Parathyroid adenoma (tissue), 2 donors: ENCODE measurements at regions not wholly inside any gene's neighbourhood (a gene's known extent, or its start where the extent isn't known, plus 50 kb on each side); places are given as distances from the start of the nearest gene placed in this dataset.

Source experiments
- H2AFZ ChIP-seq: fragments of 300-600 bp; sonication (generic); one replicate; pipeline ENCODE4 v1.7.0; 2017; ENCODE audit warnings: antibody characterized with exemption, mild to moderate bottlenecking
- H3K27ac ChIP-seq: fragments of 300-600 bp; sonication (generic); one replicate; pipeline ENCODE4 v1.7.0; 2017
- H3K27me3 ChIP-seq: fragments of 300-600 bp; sonication (generic); one replicate; pipeline ENCODE4 v1.7.0; 2017; ENCODE audit warnings: low read length; ENCODE audit not compliant: control insufficient read depth, insufficient read depth
- H3K36me3 ChIP-seq: fragments of 300-600 bp; sonication (generic); one replicate; pipeline ENCODE4 v1.7.0; 2017; ENCODE audit warnings: low read length; ENCODE audit not compliant: control insufficient read depth, insufficient read depth
- H3K4me1 ChIP-seq: fragments of 300-600 bp; sonication (generic); one replicate; pipeline ENCODE4 v1.7.0; 2017; ENCODE audit warnings: control low read depth
- H3K4me2 ChIP-seq: fragments of 300-600 bp; sonication (generic); one replicate; pipeline ENCODE4 v1.7.0; 2017; ENCODE audit warnings: low read length
- H3K4me3 ChIP-seq: fragments of 300-600 bp; sonication (generic); one replicate; pipeline ENCODE4 v1.7.0; 2017; ENCODE audit warnings: low read depth, low read length
- H3K79me2 ChIP-seq: fragments of 300-600 bp; sonication (generic); one replicate; pipeline ENCODE4 v1.7.0; 2017; ENCODE audit warnings: control low read depth
- H3K9ac ChIP-seq: fragments of 300-600 bp; sonication (generic); one replicate; pipeline ENCODE4 v1.7.0; 2017; ENCODE audit warnings: mild to moderate bottlenecking
- H3K9me3 ChIP-seq: fragments of 300-600 bp; sonication (generic); one replicate; pipeline ENCODE4 v1.7.0; 2017; ENCODE audit warnings: low read length; ENCODE audit not compliant: control insufficient read depth
- TF ChIP-seq, protein P1 (sequence below): fragments of 300-600 bp; sonication (generic); IDR thresholded peaks from one replicate; pipeline ENCODE4 v1.7.0; 2017; ENCODE audit warnings: antibody characterized with exemption, mild to moderate bottlenecking
- donor health status: primary hyperparathyroidism.

DNA sequence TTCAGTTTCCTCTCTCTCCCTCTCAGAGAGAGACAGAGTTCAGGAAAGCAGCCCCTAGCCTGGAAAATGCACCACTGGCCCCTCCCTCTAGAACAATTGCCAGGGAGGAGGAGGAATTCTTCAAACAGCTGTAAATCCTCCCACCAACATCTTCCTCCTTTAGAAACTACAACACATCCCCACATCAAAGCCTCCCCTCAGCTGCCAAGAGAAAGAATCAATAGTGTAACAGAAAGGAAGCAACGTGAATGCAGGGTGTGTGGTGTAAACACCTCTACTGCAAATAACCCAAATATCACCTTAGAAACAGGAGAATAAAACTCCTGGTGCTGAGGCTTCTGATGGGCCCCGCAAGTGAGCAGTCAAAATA is 249.9 kb upstream of the GATB start:
- no peaks in the 10 kb centered on the region for H3K4me1 ChIP-seq

GRCh38 chr4:152009983-152010709 is 249.3 kb upstream of the GATB start:
- TF ChIP-seq, protein P1, sequence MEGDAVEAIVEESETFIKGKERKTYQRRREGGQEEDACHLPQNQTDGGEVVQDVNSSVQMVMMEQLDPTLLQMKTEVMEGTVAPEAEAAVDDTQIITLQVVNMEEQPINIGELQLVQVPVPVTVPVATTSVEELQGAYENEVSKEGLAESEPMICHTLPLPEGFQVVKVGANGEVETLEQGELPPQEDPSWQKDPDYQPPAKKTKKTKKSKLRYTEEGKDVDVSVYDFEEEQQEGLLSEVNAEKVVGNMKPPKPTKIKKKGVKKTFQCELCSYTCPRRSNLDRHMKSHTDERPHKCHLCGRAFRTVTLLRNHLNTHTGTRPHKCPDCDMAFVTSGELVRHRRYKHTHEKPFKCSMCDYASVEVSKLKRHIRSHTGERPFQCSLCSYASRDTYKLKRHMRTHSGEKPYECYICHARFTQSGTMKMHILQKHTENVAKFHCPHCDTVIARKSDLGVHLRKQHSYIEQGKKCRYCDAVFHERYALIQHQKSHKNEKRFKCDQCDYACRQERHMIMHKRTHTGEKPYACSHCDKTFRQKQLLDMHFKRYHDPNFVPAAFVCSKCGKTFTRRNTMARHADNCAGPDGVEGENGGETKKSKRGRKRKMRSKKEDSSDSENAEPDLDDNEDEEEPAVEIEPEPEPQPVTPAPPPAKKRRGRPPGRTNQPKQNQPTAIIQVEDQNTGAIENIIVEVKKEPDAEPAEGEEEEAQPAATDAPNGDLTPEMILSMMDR = no peak

More for the DNA sequence above, 249.9 kb upstream of the GATB start:
- H3K79me2 ChIP-seq = no peaks in the 10 kb centered on the region
- no peak overlapping the region for H3K9ac ChIP-seq
- TF ChIP-seq, protein P1 = no peak
- H3K9me3 ChIP-seq = no peaks in the 10 kb centered on the region
- H3K36me3 ChIP-seq = no peaks in the 10 kb centered on the region
- H2AFZ ChIP-seq = no peak overlapping the region
- H3K4me2 ChIP-seq = no peak overlapping the region
- no peak overlapping the region for H3K4me3 ChIP-seq
- H3K27ac ChIP-seq = no peak overlapping the region
- no peaks in the 10 kb centered on the region for H3K27me3 ChIP-seq

DNA sequence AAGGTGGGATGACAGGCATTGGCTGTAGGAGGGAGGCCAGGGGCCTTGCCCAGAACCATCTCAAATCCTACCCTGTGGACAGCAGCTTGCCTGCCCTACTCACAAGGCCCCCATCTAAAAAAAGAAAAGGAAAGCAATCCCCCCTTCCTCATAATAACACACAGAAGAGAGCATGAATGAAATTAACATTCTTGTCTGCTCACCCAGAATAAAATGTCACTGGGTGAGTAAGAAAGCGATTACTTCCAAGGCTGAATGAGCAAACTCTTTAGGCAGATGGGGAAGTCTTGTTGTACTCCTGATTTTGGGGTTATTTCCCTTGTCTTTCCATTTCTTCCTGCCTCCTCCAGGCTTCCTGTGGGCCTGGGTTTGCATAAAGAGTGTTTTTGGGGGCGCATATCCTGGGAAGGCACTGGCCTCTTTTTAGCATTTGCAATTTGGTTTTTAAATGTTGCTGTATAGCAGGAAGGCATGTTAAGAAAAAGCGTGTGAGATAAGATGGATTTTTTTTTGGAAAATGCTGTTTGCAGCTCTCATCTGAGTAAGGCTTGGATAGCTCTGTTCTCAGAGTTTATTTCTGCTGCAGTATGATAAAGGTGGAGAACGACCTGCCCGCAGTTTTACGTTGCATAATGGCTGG is 248.3 kb upstream of the GATB start:
- Histone ChIP-seq H3K27ac (no peak overlapping the region), H3K4me1 (no peaks in the 10 kb centered on the region), H3K9ac (no peak overlapping the region), H3K36me3 (no peaks in the 10 kb centered on the region), H3K27me3 (no peaks in the 10 kb centered on the region), H3K4me2 (no peak overlapping the region), H3K4me3 (no peak overlapping the region), H3K9me3 (no peaks in the 10 kb centered on the region), H3K79me2 (no peaks in the 10 kb centered on the region), H2AFZ (no peak overlapping the region)
- TF ChIP-seq, protein P1 = no peak

More at GRCh38 chr4:152009983-152010709, 249.3 kb upstream of the GATB start:
- Histone ChIP-seq H3K79me2 (no peaks in the 10 kb centered on the region), H3K36me3 (no peaks in the 10 kb centered on the region), H2AFZ (no peak overlapping the region), H3K27ac (no peak overlapping the region), H3K9me3 (no peaks in the 10 kb centered on the region), H3K27me3 (no peaks in the 10 kb centered on the region), H3K4me2 (no peak overlapping the region), H3K9ac (no peak overlapping the region), H3K4me1 (no peaks in the 10 kb centered on the region), H3K4me3 (no peak overlapping the region)

GRCh38 chr4:152007111-152007510 is 246.3 kb upstream of the GATB start:
- no peaks in the 10 kb centered on the region for H3K9me3 ChIP-seq
- H3K27me3 ChIP-seq = no peaks in the 10 kb centered on the region
- no peak overlapping the region for H3K27ac ChIP-seq
- H3K4me1 ChIP-seq = no peaks in the 10 kb centered on the region
- TF ChIP-seq, protein P1 = no peak
- no peak overlapping the region for H2AFZ ChIP-seq
- H3K36me3 ChIP-seq = no peaks in the 10 kb centered on the region
- H3K79me2 ChIP-seq = no peaks in the 10 kb centered on the region
- no peak overlapping the region for H3K9ac ChIP-seq
- H3K4me2 ChIP-seq = no peak overlapping the region
- H3K4me3 ChIP-seq = no peak overlapping the region
